K562 (cell line): ENCODE measurements at regions not wholly inside any gene's neighbourhood (a gene's known extent, or its start where the extent isn't known, plus 50 kb on each side); places are given as distances from the start of the nearest gene placed in this dataset.

Experiments used
- ATAC-seq: fragments of 200-7000 bp; cut with Tn5 transposase; 3 replicates; pipeline ENCODE4 v1.9.1; 2020; ENCODE audit warnings: moderate library complexity
- BruUV-seq: library from RNA; stranded (reverse); fragments of 400-500 nt; replicated peaks from 2 replicates; lab custom pipeline; 2021; lab: Mats Ljungman, UMichigan
- CTCF ChIA-PET: fragments of 300-600 bp; formaldehyde crosslinking; extraction: SDS; loops from one replicate; lab custom pipeline; 2021; ENCODE audit warnings: low intra/inter-chr PET ratio; lab: Yijun Ruan, JAX
- POLR2A ChIA-PET: fragments of 300-600, 350-650 bp; sonication (Branson Sonifier 250); formaldehyde crosslinking; extraction: SDS; loops from one replicate; lab custom pipeline; 2021; ENCODE audit warnings: antibody characterized with exemption, inconsistent platforms; lab: Yijun Ruan, JAX
- DNase-seq, 4 experiments: peaks; one replicate each; pipeline versions ENCODE4 v3.0.0 to v3.0.0-alpha.2; 2011 to 2018; ENCODE audit warnings: low spot score in 3 of 4, mixed read lengths in 3 of 4; ENCODE audit errors: extremely low read depth in 1 of 4
- FAIRE-seq: peaks from 2 replicates; lab custom pipeline; 2011; peaks lifted over from hg19 to GRCh38; lab: Jason Lieb, UNC
- H2AFZ ChIP-seq: 2 replicates; pipeline ENCODE4 v1.6.0; 2011; ENCODE audit warnings: low read depth, low read length, control low read depth, inconsistent platforms
- H3K27ac ChIP-seq: fragments of 200-600 bp; 3 replicates; pipeline ENCODE4 v1.8.0; 2011; ENCODE audit warnings: low read depth, mild to moderate bottlenecking, control low read depth, inconsistent platforms, low read length, moderate library complexity, mixed read lengths; ENCODE audit errors: extremely low read depth
- H3K27me3 ChIP-seq, 2 experiments: fragments of 300-600 bp in 1 of 2; 2 replicates in 1 of 2; 3 replicates in 1 of 2; pipeline versions ENCODE4 v1.6.0 to v1.8.0; 2011; ENCODE audit warnings: inconsistent platforms in 2 of 2, low read length in 2 of 2, mild to moderate bottlenecking in 1 of 2, mixed read lengths in 1 of 2, moderate library complexity in 1 of 2; ENCODE audit not compliant: control insufficient read depth in 2 of 2, insufficient read depth in 2 of 2
- H3K36me3 ChIP-seq: fragments of 300-600 bp; 3 replicates; pipeline ENCODE4 v1.8.0; 2011; ENCODE audit warnings: mild to moderate bottlenecking, low read length, inconsistent platforms; ENCODE audit not compliant: control insufficient read depth, insufficient read depth
- H3K4me1 ChIP-seq, 2 experiments: fragments of 200-600 bp in 1 of 2; replicated peaks in 1 of 2; 2 replicates in 1 of 2; 3 replicates in 1 of 2; pipeline versions ENCODE4 v1.5.1 to v1.8.0; 2011; ENCODE audit warnings: inconsistent platforms in 2 of 2, low read length in 2 of 2, mild to moderate bottlenecking in 1 of 2, mixed read lengths in 1 of 2, moderate library complexity in 1 of 2; ENCODE audit not compliant: control insufficient read depth in 2 of 2, insufficient read depth in 2 of 2
- H3K4me2 ChIP-seq: 2 replicates; pipeline ENCODE4 v1.6.1; 2011; ENCODE audit warnings: low read length, control low read depth, inconsistent platforms, mixed read lengths; ENCODE audit not compliant: insufficient read depth
- H3K4me3 ChIP-seq: fragments of 200-600 bp; sonication (generic), shearing (Covaris generic); 2 replicates; pipeline ENCODE4 v1.5.1; 2016; ENCODE audit warnings: control low read depth, inconsistent platforms
- H3K79me2 ChIP-seq: fragments of 200-600 bp; 3 replicates; pipeline ENCODE4 v1.8.0; 2011; ENCODE audit warnings: low read length, inconsistent platforms; ENCODE audit not compliant: control insufficient read depth, insufficient read depth
- H3K9ac ChIP-seq, 2 experiments: 2 replicates each; pipeline versions ENCODE4 v1.6.0 to v1.6.1; 2011; ENCODE audit warnings: low read depth in 2 of 2, low read length in 2 of 2, control low read depth in 1 of 2, inconsistent platforms in 1 of 2, mild to moderate bottlenecking in 1 of 2, mixed read lengths in 1 of 2; ENCODE audit not compliant: insufficient read depth in 1 of 2
- H3K9me1 ChIP-seq: one replicate; pipeline ENCODE4 v1.6.0; 2011; ENCODE audit warnings: inconsistent platforms, mild to moderate bottlenecking, low read length, moderate library complexity; ENCODE audit not compliant: control insufficient read depth, insufficient read depth
- H3K9me3 ChIP-seq: replicated peaks from 2 replicates; pipeline ENCODE4 v1.5.1; 2011; ENCODE audit warnings: low read depth, low read length, inconsistent platforms; ENCODE audit not compliant: control insufficient read depth, insufficient read depth
- H4K20me1 ChIP-seq: replicated peaks from 2 replicates; pipeline ENCODE4 v1.6.1; 2011; ENCODE audit warnings: low read length, inconsistent platforms, mixed read lengths; ENCODE audit not compliant: control insufficient read depth, insufficient read depth
- ARHGAP35 ChIP-seq: fragments of 450-650 bp; IDR thresholded peaks from 2 replicates; pipeline ENCODE4 v1.6.1; 2018; ENCODE audit not compliant: partially characterized antibody
- CHAMP1 ChIP-seq: fragments of 450-650 bp; IDR thresholded peaks from 2 replicates; pipeline ENCODE4 v1.6.1; 2016; ENCODE audit warnings: mild to moderate bottlenecking
- NCOA6 ChIP-seq: fragments of 450-650 bp; IDR thresholded peaks from 2 replicates; pipeline ENCODE4 v1.6.1; 2017; ENCODE audit warnings: mild to moderate bottlenecking
- NR2C1 ChIP-seq, 2 experiments: fragments of 450-650 bp; IDR thresholded peaks; 2 replicates each; pipeline ENCODE4 v1.6.1; 2017; ENCODE audit warnings: mild to moderate bottlenecking in 2 of 2, antibody characterized with exemption in 1 of 2, inconsistent platforms in 1 of 2, missing compliant biosample characterization in 1 of 2, missing genetic modification characterization in 1 of 2
- RBM17 ChIP-seq: fragments of 200-400 bp; formaldehyde crosslinking; IDR thresholded peaks from 2 replicates; pipeline ENCODE4 v1.6.1; 2017; ENCODE audit warnings: low read depth, mild to moderate bottlenecking, low read length, borderline replicate concordance
- SMAD3 ChIP-seq: fragments of 450-650 bp; formaldehyde crosslinking; conservative IDR thresholded peaks from 2 replicates; pipeline ENCODE4 v1.4.0; 2020; ENCODE audit warnings: mild to moderate bottlenecking
- SMARCA4 ChIP-seq: fragments of 450-650 bp; IDR thresholded peaks from 2 replicates; pipeline ENCODE4 v1.6.1; 2016
- YBX1 ChIP-seq: fragments of 450-650 bp; IDR thresholded peaks from 2 replicates; pipeline ENCODE4 v1.7.1; 2016; ENCODE audit warnings: mild to moderate bottlenecking
- ZFX ChIP-seq: sonication (generic); formaldehyde crosslinking; IDR thresholded peaks from 2 replicates; pipeline ENCODE4 v1.8.0; 2022; ENCODE audit warnings: mild to moderate bottlenecking, missing genetic modification reagents, moderate library complexity
- ZNF41 ChIP-seq: fragments of 250-450 bp; sonication (Bioruptor Pico); conservative IDR thresholded peaks from 2 replicates; pipeline ENCODE4 v1.4.0; 2020; ENCODE audit warnings: mild to moderate bottlenecking
- ZNF512 ChIP-seq: IDR thresholded peaks from 2 replicates; pipeline ENCODE4 v1.6.1; 2016; ENCODE audit warnings: missing genetic modification characterization, missing compliant biosample characterization
- ZNF766 ChIP-seq: fragments of 200-800 bp; sonication (Bioruptor generic); conservative IDR thresholded peaks from 2 replicates; pipeline ENCODE4 v1.6.1; 2016; ENCODE audit warnings: missing genetic modification characterization, missing compliant biosample characterization
- WGBS: fragments of 100-300 bp; shearing (Covaris generic); methylation state at CpG from one replicate; pipeline ENCODE4 v1.1.6; 2016; ENCODE audit warnings: low coverage, mixed read lengths; ENCODE audit not compliant: insufficient coverage; ENCODE audit errors: missing lambda C conversion rate; 5-methylcytosine and 5-hydroxymethylcytosine counted together
- in situ Hi-C: fragments of 300-500 bp; cut with MboI; formaldehyde crosslinking; loops from 4 replicates; pipeline ENCODE4 v1.15.0; 2018; ENCODE audit warnings: inconsistent platforms, mixed read lengths
- intact Hi-C: fragments of 100-400 bp; cut with micrococcal nuclease; formaldehyde crosslinking; loops from 2 replicates; pipeline ENCODE4 v1.14.2; 2022

GRCh38 chr15:95368755-95369601 is 961.5 kb upstream of the NR2F2 start (continued):
- TF ChIP-seq RBM17, result no peak
- TF ChIP-seq CHAMP1, result no peak
- no peak for TF ChIP-seq NR2C1 (IDR thresholded peaks at IDR 0.05)
- TF ChIP-seq NR2C1 (tag; IDR thresholded peaks at IDR 0.05), result no peak
- TF ChIP-seq YBX1, result no peak
- TF ChIP-seq ZFX (CRISPR knock-in tag), result no peak
- TF ChIP-seq ZNF766, result no peak
- no peak for TF ChIP-seq ARHGAP35
- no peak for TF ChIP-seq SMAD3 (CRISPR knock-in tag)
- TF ChIP-seq ZNF41, result no peak

- no peak overlapping the region for H3K9ac ChIP-seq
- WGBS, result 0% methylated on average over 2 of the region's 2 CpGs
- no peak overlapping the region for H3K4me3 ChIP-seq
- ChIA-PET CTCF (no interaction called here), POLR2A (no interaction called here)
- H4K20me1 ChIP-seq, result no peaks in the 10 kb centered on the region
- H3K27ac ChIP-seq, result no peak overlapping the region
- no peaks in the 10 kb centered on the region; a peak in 1 of 5 replicates for H3K4me1 ChIP-seq
- TF ChIP-seq NCOA6 (no peak), SMARCA4 (no peak), ZNF512 (tag) (no peak)
- H3K79me2 ChIP-seq, result no peaks in the 10 kb centered on the region
- intact Hi-C loops (no loop called here), in situ Hi-C loops (no loop called here)
- FAIRE-seq (no peak), ATAC-seq (no peak), DNase-seq (no peak)
- no TSS peak for BruUV-seq
- H2AFZ ChIP-seq, result no peak overlapping the region
- no peaks in the 10 kb centered on the region for H3K9me1 ChIP-seq
- no peaks in the 10 kb centered on the region for H3K36me3 ChIP-seq
- H3K4me2 ChIP-seq, result no peak overlapping the region
- no peaks in the 10 kb centered on the region for H3K27me3 ChIP-seq
- no peaks in the 10 kb centered on the region for H3K9me3 ChIP-seq
Measured at GRCh38 chr15:95370291-95370690, 960.2 kb upstream of the NR2F2 start.
